ENCODE measurements at regions not wholly inside any gene's neighbourhood (a gene's known extent, or its start where the extent isn't known, plus 50 kb on each side); places are given as distances from the start of the nearest gene placed in this dataset.

GRCh38 chr15:39361497-39361896 is 219.4 kb upstream of the THBS1 start:
- no peak for DNase-seq

GRCh38 chr15:39362821-39363561 is 217.9 kb upstream of the THBS1 start:
- no peak for DNase-seq

GRCh38 chr15:39363761-39364586 is 216.9 kb upstream of the THBS1 start:
- no peak for DNase-seq

- no peak for DNase-seq
Measured at GRCh38 chr15:39364721-39365120, 216.2 kb upstream of the THBS1 start.

- DNase-seq: no peak
Measured at GRCh38 chr15:39365161-39365560, 215.7 kb upstream of the THBS1 start.

- no peak for DNase-seq
Measured at GRCh38 chr15:39365873-39366272, 215.0 kb upstream of the THBS1 start.

- no peak for DNase-seq
Measured at GRCh38 chr15:39367596-39367995, 213.3 kb upstream of the THBS1 start.

GRCh38 chr15:39369768-39370167 is 211.1 kb upstream of the THBS1 start:
- no peak for DNase-seq

GRCh38 chr15:39376371-39376909 is 204.4 kb upstream of the THBS1 start:
- DNase-seq: no peak

GRCh38 chr15:39381517-39381916 is 199.4 kb upstream of the THBS1 start:
- no peak for DNase-seq

GRCh38 chr15:39388118-39388517 is 192.8 kb upstream of the THBS1 start:
- no peak for DNase-seq

- DNase-seq: no peak
Measured at GRCh38 chr15:39391230-39391629, 189.6 kb upstream of the THBS1 start.

- no peak for DNase-seq
Measured at GRCh38 chr15:39392469-39393047, 188.3 kb upstream of the THBS1 start.

GRCh38 chr15:39393575-39394335 is 187.1 kb upstream of the THBS1 start:
- no peak for DNase-seq

GRCh38 chr15:39394496-39394895 is 186.4 kb upstream of the THBS1 start:
- no peak for DNase-seq

GRCh38 chr15:39396979-39397615 is 183.8 kb upstream of the THBS1 start:
- no peak for DNase-seq

GRCh38 chr15:39397883-39398282 is 183.0 kb upstream of the THBS1 start:
- DNase-seq: no peak

GRCh38 chr15:39399600-39399999 is 181.3 kb upstream of the THBS1 start:
- DNase-seq: no peak

- no peak for DNase-seq
Measured at GRCh38 chr15:39400002-39400401, 180.9 kb upstream of the THBS1 start.

GRCh38 chr15:39400821-39401550 is 179.9 kb upstream of the THBS1 start:
- DNase-seq: no peak

GRCh38 chr15:39403640-39404117 is 177.2 kb upstream of the THBS1 start:
- no peak for DNase-seq
